ENCODE measurements at regions not wholly inside any gene's neighbourhood (a gene's known extent, or its start where the extent isn't known, plus 50 kb on each side); places are given as distances from the start of the nearest gene placed in this dataset.

- Histone ChIP-seq H4K20me1 (ENCODE audit: insufficient read depth) (no peaks in the 10 kb centered on the region), H2AFZ (ENCODE audit: low read depth, low read length) (no peak overlapping the region), H3K4me2 (ENCODE audit: low read length) (no peak overlapping the region), H3K4me3 (ENCODE audit: low read length) (no peak overlapping the region), H3K9me3 (ENCODE audit: low read length) (no peaks in the 10 kb centered on the region), H3K27ac (ENCODE audit: low read length) (no peak overlapping the region), H3F3A (ENCODE audit: insufficient read depth, low read length, poor library complexity, severe bottlenecking) (no peaks in the 10 kb centered on the region), H3K36me3 (ENCODE audit: insufficient read depth, low read length) (no peaks in the 10 kb centered on the region), H3K27me3 (ENCODE audit: insufficient read depth, low read depth, low read length) (no peaks in the 10 kb centered on the region), H3K9me2 (ENCODE audit: insufficient read depth, low read length) (no peaks in the 10 kb centered on the region), H3K79me2 (replicated peaks; ENCODE audit: insufficient read depth, low read length) (no peaks in the 10 kb centered on the region), H3K9ac (ENCODE audit: low read length) (no peak overlapping the region)
- TF ChIP-seq RAD21 (conservative IDR thresholded peaks at IDR 0.05) (no peak), CTCF (IDR thresholded peaks at IDR 0.05; ENCODE audit: poor library complexity, severe bottlenecking) (no peak), SMC3 (conservative IDR thresholded peaks at IDR 0.05; ENCODE audit: poor library complexity) (no peak), EZH2 (IDR thresholded peaks at IDR 0.05; ENCODE audit: borderline replicate concordance, insufficient read depth, low read length, poor library complexity, severe bottlenecking) (no peak), EP300 (conservative IDR thresholded peaks at IDR 0.05; ENCODE audit: poor library complexity, severe bottlenecking) (no peak), POLR2AphosphoS5 (IDR thresholded peaks at IDR 0.05) (no peak), REST (IDR thresholded peaks at IDR 0.05; ENCODE audit: borderline replicate concordance) (no peak), MXI1 (conservative IDR thresholded peaks at IDR 0.05; ENCODE audit: poor library complexity, severe bottlenecking) (no peak), TAF1 (IDR thresholded peaks at IDR 0.05; ENCODE audit: low read depth) (no peak)
Observed at GRCh38 chr3:157837336-157837735, 268.9 kb downstream of the SHOX2 start.

- no peak for TF ChIP-seq SMC3 (conservative IDR thresholded peaks at IDR 0.05; ENCODE audit: poor library complexity)
- TF ChIP-seq CTCF (IDR thresholded peaks at IDR 0.05; ENCODE audit: poor library complexity, severe bottlenecking): no peak
- no peak for TF ChIP-seq MXI1 (conservative IDR thresholded peaks at IDR 0.05; ENCODE audit: poor library complexity, severe bottlenecking)
- no peak for TF ChIP-seq EZH2 (IDR thresholded peaks at IDR 0.05; ENCODE audit: borderline replicate concordance, insufficient read depth, low read length, poor library complexity, severe bottlenecking)
- no peak for TF ChIP-seq RAD21 (conservative IDR thresholded peaks at IDR 0.05)
- no peak for TF ChIP-seq POLR2AphosphoS5 (IDR thresholded peaks at IDR 0.05)
- TF ChIP-seq TAF1 (IDR thresholded peaks at IDR 0.05; ENCODE audit: low read depth): no peak
- no peak for TF ChIP-seq EP300 (conservative IDR thresholded peaks at IDR 0.05; ENCODE audit: poor library complexity, severe bottlenecking)
- no peak for TF ChIP-seq REST (IDR thresholded peaks at IDR 0.05; ENCODE audit: borderline replicate concordance)
- no peaks in the 10 kb centered on the region for H3K9me3 ChIP-seq (ENCODE audit: low read length)
- H3K9me2 ChIP-seq (ENCODE audit: insufficient read depth, low read length): no peaks in the 10 kb centered on the region
- no peaks in the 10 kb centered on the region for H4K20me1 ChIP-seq (ENCODE audit: insufficient read depth)
- H3K27ac ChIP-seq (ENCODE audit: low read length): no peak overlapping the region
- H3K4me2 ChIP-seq (ENCODE audit: low read length): no peak overlapping the region
- no peak overlapping the region for H3K4me3 ChIP-seq (ENCODE audit: low read length)
- no peaks in the 10 kb centered on the region for H3F3A ChIP-seq (ENCODE audit: insufficient read depth, low read length, poor library complexity, severe bottlenecking)
- H3K9ac ChIP-seq (ENCODE audit: low read length): no peak overlapping the region
- no peaks in the 10 kb centered on the region for H3K27me3 ChIP-seq (ENCODE audit: insufficient read depth, low read depth, low read length)
- no peaks in the 10 kb centered on the region for H3K79me2 ChIP-seq (replicated peaks; ENCODE audit: insufficient read depth, low read length)
- H3K36me3 ChIP-seq (ENCODE audit: insufficient read depth, low read length): no peaks in the 10 kb centered on the region
- no peak overlapping the region for H2AFZ ChIP-seq (ENCODE audit: low read depth, low read length)
Observed at GRCh38 chr3:157836022-157836421, 270.2 kb downstream of the SHOX2 start.
